Kidney (tissue), 13 donors: ENCODE measurements at regions not wholly inside any gene's neighbourhood (a gene's known extent, or its start where the extent isn't known, plus 50 kb on each side); places are given as distances from the start of the nearest gene placed in this dataset.

ENCODE experiments used
- DNase-seq, 5 donors: peaks; one replicate each; pipeline ENCODE4 v3.0.0-alpha.2; 2013 to 2020
- FAIRE-seq: peaks from 2 replicates; lab custom pipeline; 2012; peaks lifted over from hg19 to GRCh38; lab: Jason Lieb, UNC
- H3K27ac ChIP-seq, 2 donors: one replicate each; pipeline ENCODE4 v1.7.0; 2013; ENCODE audit warnings: low read depth in 2 of 2, low read length in 2 of 2, inconsistent platforms in 1 of 2
- H3K27me3 ChIP-seq: one replicate; pipeline ENCODE4 v1.7.1; 2013; ENCODE audit warnings: low read length, inconsistent platforms; ENCODE audit not compliant: control insufficient read depth, insufficient read depth
- H3K36me3 ChIP-seq, 3 donors: one replicate each; pipeline versions ENCODE4 v1.7.0 to v1.7.1; 2013; ENCODE audit warnings: low read length in 3 of 3, control low read depth in 1 of 3, inconsistent platforms in 1 of 3; ENCODE audit not compliant: insufficient read depth in 3 of 3, control insufficient read depth in 2 of 3
- H3K4me1 ChIP-seq, 3 donors: one replicate each; pipeline versions ENCODE4 v1.7.0 to v1.7.1; 2013; ENCODE audit warnings: low read length in 3 of 3, inconsistent platforms in 1 of 3, low read depth in 1 of 3; ENCODE audit not compliant: control insufficient read depth in 2 of 3, insufficient read depth in 2 of 3
- H3K4me3 ChIP-seq, 3 donors: one replicate each; pipeline versions ENCODE4 v1.7.0 to v1.8.1; 2013; ENCODE audit warnings: low read length in 3 of 3, control low read depth in 1 of 3, inconsistent platforms in 1 of 3
- H3K9ac ChIP-seq, 3 donors: one replicate each; pipeline versions ENCODE4 v1.7.0 to v1.7.1; 2013; ENCODE audit warnings: low read length in 3 of 3, control low read depth in 1 of 3, inconsistent platforms in 1 of 3
- H3K9me3 ChIP-seq, 3 donors: one replicate each; pipeline versions ENCODE4 v1.7.0 to v1.7.1; 2013; ENCODE audit warnings: low read length in 3 of 3, control low read depth in 1 of 3, inconsistent platforms in 1 of 3; ENCODE audit not compliant: control insufficient read depth in 2 of 3, insufficient read depth in 1 of 3
- intact Hi-C: fragments of 100-400 bp; cut with DNase I; formaldehyde crosslinking; loops from one replicate; pipeline ENCODE4 v1.11.1; 2022
- TF ChIP-seq, protein P1 (sequence below): IDR thresholded peaks from 3 replicates; pipeline ENCODE4 v1.5.1; 2012; ENCODE audit warnings: mild to moderate bottlenecking, moderate library complexity, borderline replicate concordance; ENCODE audit not compliant: insufficient read depth; ENCODE audit errors: extremely low read depth
- donor health status: control.
- donor health status: control.
- donor health status: control.
- donor health status: control.
- donor health status: control.
- donor health status: DM: yes; HTN: yes; CAD: no.
- donor health status: Normal renal cell carcinoma (clear cell type).

DNA sequence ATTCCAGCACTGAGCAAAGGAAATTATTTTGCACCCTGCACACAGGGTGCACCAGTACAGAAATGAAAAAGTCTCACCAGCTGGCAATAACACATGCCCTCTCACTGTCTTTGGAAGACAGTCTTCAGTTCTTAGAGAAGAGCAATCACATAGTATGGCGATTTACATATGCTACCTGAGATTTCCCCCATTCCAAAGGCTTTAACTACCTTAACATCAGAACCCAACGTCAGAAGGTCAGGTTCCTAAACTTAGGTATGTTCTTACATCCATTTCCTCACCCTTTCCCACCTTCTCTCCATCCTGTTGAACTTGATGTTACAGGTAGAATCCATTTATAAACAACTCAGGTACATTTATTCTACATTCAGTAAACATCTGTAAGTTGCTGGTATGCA, 167.8 kb downstream of the PAWR start:
- H3K4me1 ChIP-seq: peaks cover 0 to 11% (median 0%) of the 10 kb centered on the region in 3 donors
- no peak overlapping the region for H3K27ac ChIP-seq
- H3K9ac ChIP-seq: no peak overlapping the region
- TF ChIP-seq, protein P1, sequence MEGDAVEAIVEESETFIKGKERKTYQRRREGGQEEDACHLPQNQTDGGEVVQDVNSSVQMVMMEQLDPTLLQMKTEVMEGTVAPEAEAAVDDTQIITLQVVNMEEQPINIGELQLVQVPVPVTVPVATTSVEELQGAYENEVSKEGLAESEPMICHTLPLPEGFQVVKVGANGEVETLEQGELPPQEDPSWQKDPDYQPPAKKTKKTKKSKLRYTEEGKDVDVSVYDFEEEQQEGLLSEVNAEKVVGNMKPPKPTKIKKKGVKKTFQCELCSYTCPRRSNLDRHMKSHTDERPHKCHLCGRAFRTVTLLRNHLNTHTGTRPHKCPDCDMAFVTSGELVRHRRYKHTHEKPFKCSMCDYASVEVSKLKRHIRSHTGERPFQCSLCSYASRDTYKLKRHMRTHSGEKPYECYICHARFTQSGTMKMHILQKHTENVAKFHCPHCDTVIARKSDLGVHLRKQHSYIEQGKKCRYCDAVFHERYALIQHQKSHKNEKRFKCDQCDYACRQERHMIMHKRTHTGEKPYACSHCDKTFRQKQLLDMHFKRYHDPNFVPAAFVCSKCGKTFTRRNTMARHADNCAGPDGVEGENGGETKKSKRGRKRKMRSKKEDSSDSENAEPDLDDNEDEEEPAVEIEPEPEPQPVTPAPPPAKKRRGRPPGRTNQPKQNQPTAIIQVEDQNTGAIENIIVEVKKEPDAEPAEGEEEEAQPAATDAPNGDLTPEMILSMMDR: no peak
- no peaks in the 10 kb centered on the region for H3K27me3 ChIP-seq
- DNase-seq: no peak
- no peak for FAIRE-seq
- H3K36me3 ChIP-seq: peaks cover 0 to 2% (median 0%) of the 10 kb centered on the region in 3 donors
- no peaks in the 10 kb centered on the region for H3K9me3 ChIP-seq
- intact Hi-C loops: no loop called here
- no peak overlapping the region for H3K4me3 ChIP-seq

DNA sequence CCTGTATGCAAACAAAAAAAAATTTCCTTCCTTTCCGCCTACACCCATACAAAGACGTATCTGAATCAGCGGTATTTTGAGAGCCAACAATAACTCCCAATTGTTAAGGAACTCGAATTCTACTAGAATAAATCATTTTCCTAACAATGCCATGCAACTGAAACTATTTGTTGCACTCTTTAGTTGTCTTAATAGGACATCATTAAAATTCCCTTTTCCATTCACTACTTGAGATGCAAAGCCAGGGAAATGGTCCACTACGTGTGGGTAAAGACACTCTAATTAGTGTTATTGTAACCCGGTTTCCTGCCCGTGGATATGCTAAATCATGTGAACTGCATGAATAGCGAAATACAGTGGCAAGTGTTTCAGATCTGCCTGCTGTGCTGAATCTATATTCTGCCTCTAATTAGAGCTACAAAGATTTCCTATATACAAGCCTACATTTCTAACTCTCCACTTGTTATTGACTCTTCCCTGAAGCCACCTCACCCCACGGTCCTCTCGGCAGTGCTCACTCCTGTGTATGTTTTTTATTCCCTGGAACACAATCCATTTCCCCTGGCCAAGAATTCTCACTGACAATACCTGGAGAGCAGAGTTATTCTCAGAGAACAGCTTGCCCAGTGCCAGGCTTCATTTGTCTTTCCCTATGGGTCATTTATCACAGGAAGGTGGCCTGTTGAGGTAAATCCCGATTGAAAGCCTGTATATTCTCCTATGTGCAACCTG, 168.3 kb downstream of the PAWR start:
- DNase-seq (peak in 1 of 5 donors; percentile 28), FAIRE-seq (no peak)
- Histone ChIP-seq H3K9ac (no peak overlapping the region), H3K9me3 (no peaks in the 10 kb centered on the region), H3K4me1 (peaks cover 0 to 11% (median 0%) of the 10 kb centered on the region in 3 donors), H3K36me3 (peaks cover 0 to 2% (median 0%) of the 10 kb centered on the region in 3 donors), H3K27me3 (no peaks in the 10 kb centered on the region), H3K27ac (no peak overlapping the region), H3K4me3 (no peak overlapping the region)
- intact Hi-C loops: no loop called here
- TF ChIP-seq, protein P1: no peak

DNA sequence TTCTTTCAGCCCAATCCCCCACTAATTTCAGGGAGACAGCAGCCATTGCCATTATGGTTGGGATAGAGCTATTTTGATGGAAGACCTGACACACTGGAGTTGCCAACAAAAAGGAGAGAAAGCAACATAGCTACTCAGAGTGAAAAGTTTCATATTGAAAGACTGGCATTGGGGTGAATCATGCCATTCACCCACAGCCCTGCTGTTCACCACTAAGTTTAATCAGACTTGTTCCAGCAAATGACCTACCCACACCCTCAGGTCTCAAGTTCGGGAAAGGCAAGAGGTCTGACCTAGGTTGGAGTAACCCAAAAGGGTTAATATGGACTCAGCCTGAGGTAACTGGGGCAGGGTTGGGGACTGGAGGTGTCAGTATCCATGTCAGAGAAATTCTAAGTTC, 169.2 kb downstream of the PAWR start:
- Histone ChIP-seq H3K4me3 (no peak overlapping the region), H3K9ac (no peak overlapping the region), H3K36me3 (peaks cover 0 to 2% (median 0%) of the 10 kb centered on the region in 3 donors), H3K9me3 (no peaks in the 10 kb centered on the region), H3K27ac (no peak overlapping the region), H3K27me3 (no peaks in the 10 kb centered on the region), H3K4me1 (peaks cover 0 to 11% (median 0%) of the 10 kb centered on the region in 3 donors)
- intact Hi-C loops: no loop called here
- DNase-seq (no peak), FAIRE-seq (no peak)
- TF ChIP-seq, protein P1: no peak

DNA sequence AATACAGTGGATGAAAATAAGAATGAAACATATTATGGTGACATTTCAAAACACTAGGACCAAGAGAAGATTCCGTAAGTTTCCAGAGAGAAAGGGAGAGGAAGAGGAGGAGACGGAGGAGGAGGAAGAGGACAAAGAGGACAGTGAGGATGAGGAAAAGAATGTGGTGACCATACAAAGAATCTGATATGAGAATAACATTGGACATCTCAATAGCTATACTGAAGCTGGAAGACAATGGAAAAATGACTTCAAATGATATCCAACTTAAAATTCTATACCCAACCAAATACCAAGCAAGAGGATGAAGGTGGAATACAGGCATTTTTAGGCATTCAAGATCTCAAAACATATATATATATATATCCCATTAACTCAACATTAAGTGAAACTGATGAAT, 173.4 kb downstream of the PAWR start:
- H3K4me1 ChIP-seq: peaks cover 0 to under 1% (median 0%) of the 10 kb centered on the region in 3 donors
- TF ChIP-seq, protein P1: no peak
- no peaks in the 10 kb centered on the region for H3K9me3 ChIP-seq
- H3K4me3 ChIP-seq: no peak overlapping the region
- H3K9ac ChIP-seq: no peak overlapping the region
- DNase-seq (no peak), FAIRE-seq (no peak)
- no peak overlapping the region for H3K27ac ChIP-seq
- peaks cover 0 to 2% (median 0%) of the 10 kb centered on the region in 3 donors for H3K36me3 ChIP-seq
- intact Hi-C loops: no loop called here
- no peaks in the 10 kb centered on the region for H3K27me3 ChIP-seq
